Neural cell (in vitro differentiated cells): ENCODE measurements at regions not wholly inside any gene's neighbourhood (a gene's known extent, or its start where the extent isn't known, plus 50 kb on each side); places are given as distances from the start of the nearest gene placed in this dataset.

Experiments used
- H2AFZ ChIP-seq: fragments of 200-600, 300-800 bp; sonication (generic), shearing (Covaris generic); 2 replicates; pipeline ENCODE4 v1.6.0; 2014; ENCODE audit warnings: low read depth, mild to moderate bottlenecking, antibody characterized with exemption, low read length, moderate library complexity
- H3F3A ChIP-seq: fragments of 200-600 bp; shearing (Covaris generic); 2 replicates; pipeline ENCODE4 v1.6.1; 2016; ENCODE audit warnings: mild to moderate bottlenecking, moderate library complexity, mixed read lengths, antibody characterized with exemption, low read length; ENCODE audit not compliant: insufficient read depth, poor library complexity, severe bottlenecking
- H3K27ac ChIP-seq: fragments of 200-600, 300-800 bp; sonication (generic), shearing (Covaris generic); 2 replicates; pipeline ENCODE4 v1.5.1; 2014; ENCODE audit warnings: mild to moderate bottlenecking, low read length, moderate library complexity
- H3K27me3 ChIP-seq: fragments of 300-800, 200-600 bp; sonication (generic), shearing (Covaris generic); 2 replicates; pipeline ENCODE4 v1.6.0; 2014; ENCODE audit warnings: mild to moderate bottlenecking, low read depth, low read length, moderate library complexity; ENCODE audit not compliant: insufficient read depth
- H3K36me3 ChIP-seq: fragments of 300-800, 200-600 bp; sonication (generic), shearing (Covaris generic); 2 replicates; pipeline ENCODE4 v1.5.1; 2014; ENCODE audit warnings: mild to moderate bottlenecking, antibody characterized with exemption, low read length, moderate library complexity; ENCODE audit not compliant: insufficient read depth
- H3K4me2 ChIP-seq: fragments of 300-800, 200-600 bp; sonication (generic), shearing (Covaris generic); 2 replicates; pipeline ENCODE4 v1.6.0; 2014; ENCODE audit warnings: mild to moderate bottlenecking, low read length
- H3K4me3 ChIP-seq: fragments of 300-800, 200-600 bp; sonication (generic), shearing (Covaris generic); 2 replicates; pipeline ENCODE4 v1.5.1; 2014; ENCODE audit warnings: mild to moderate bottlenecking, low read length, moderate library complexity
- H3K79me2 ChIP-seq: fragments of 200-600 bp; shearing (Covaris generic); replicated peaks from 2 replicates; pipeline ENCODE4 v1.6.0; 2014; ENCODE audit warnings: mild to moderate bottlenecking, low read length, moderate library complexity; ENCODE audit not compliant: insufficient read depth
- H3K9ac ChIP-seq: fragments of 300-800, 200-600 bp; sonication (generic), shearing (Covaris generic); 2 replicates; pipeline ENCODE4 v1.6.1; 2016; ENCODE audit warnings: mild to moderate bottlenecking, low read length, mixed read lengths
- H3K9me2 ChIP-seq: fragments of 200-600 bp; shearing (Covaris generic); 2 replicates; pipeline ENCODE4 v1.6.1; 2016; ENCODE audit warnings: mild to moderate bottlenecking, low read length, mixed read lengths; ENCODE audit not compliant: insufficient read depth
- H3K9me3 ChIP-seq: fragments of 200-600, 300-800 bp; sonication (generic), shearing (Covaris generic); 2 replicates; pipeline ENCODE4 v1.6.1; 2016; ENCODE audit warnings: mild to moderate bottlenecking, mixed run types, low read length, moderate library complexity, mixed read lengths
- H4K20me1 ChIP-seq: fragments of 200-600 bp; shearing (Covaris generic); 2 replicates; pipeline ENCODE4 v1.6.1; 2016; ENCODE audit warnings: mild to moderate bottlenecking, mixed run types; ENCODE audit not compliant: insufficient read depth
- CTCF ChIP-seq: fragments of 450-650 bp; IDR thresholded peaks from 2 replicates; pipeline ENCODE4 v1.5.1; 2014; ENCODE audit warnings: antibody characterized with exemption, mild to moderate bottlenecking, moderate library complexity; ENCODE audit not compliant: poor library complexity, severe bottlenecking
- EP300 ChIP-seq: fragments of 450-650 bp; conservative IDR thresholded peaks from 2 replicates; pipeline ENCODE4 v1.6.1; 2014; ENCODE audit warnings: antibody characterized with exemption, mild to moderate bottlenecking, moderate library complexity; ENCODE audit not compliant: poor library complexity, severe bottlenecking
- EZH2 ChIP-seq: fragments of 200-600, 300-800 bp; shearing (Covaris generic), sonication (generic); IDR thresholded peaks from 2 replicates; pipeline ENCODE4 v1.6.1; 2014; ENCODE audit warnings: antibody characterized with exemption, low read length, borderline replicate concordance, mild to moderate bottlenecking; ENCODE audit not compliant: insufficient read depth, poor library complexity, severe bottlenecking
- MXI1 ChIP-seq: fragments of 450-650 bp; conservative IDR thresholded peaks from 2 replicates; pipeline ENCODE4 v1.6.1; 2014; ENCODE audit warnings: antibody characterized with exemption, mild to moderate bottlenecking; ENCODE audit not compliant: poor library complexity, severe bottlenecking
- POLR2AphosphoS5 ChIP-seq: IDR thresholded peaks from 2 replicates; pipeline ENCODE4 v1.6.1; 2012
- RAD21 ChIP-seq: fragments of 450-650 bp; conservative IDR thresholded peaks from 2 replicates; pipeline ENCODE4 v1.6.1; 2014; ENCODE audit warnings: antibody characterized with exemption, mild to moderate bottlenecking, moderate library complexity
- REST ChIP-seq: IDR thresholded peaks from 2 replicates; pipeline ENCODE4 v1.6.1; 2012; ENCODE audit warnings: borderline replicate concordance
- SMC3 ChIP-seq: fragments of 450-650 bp; conservative IDR thresholded peaks from 2 replicates; pipeline ENCODE4 v1.6.1; 2014; ENCODE audit warnings: antibody characterized with exemption, mild to moderate bottlenecking, moderate library complexity; ENCODE audit not compliant: poor library complexity
- TAF1 ChIP-seq: IDR thresholded peaks from 2 replicates; pipeline ENCODE4 v1.6.1; 2012; ENCODE audit warnings: low read depth

DNA sequence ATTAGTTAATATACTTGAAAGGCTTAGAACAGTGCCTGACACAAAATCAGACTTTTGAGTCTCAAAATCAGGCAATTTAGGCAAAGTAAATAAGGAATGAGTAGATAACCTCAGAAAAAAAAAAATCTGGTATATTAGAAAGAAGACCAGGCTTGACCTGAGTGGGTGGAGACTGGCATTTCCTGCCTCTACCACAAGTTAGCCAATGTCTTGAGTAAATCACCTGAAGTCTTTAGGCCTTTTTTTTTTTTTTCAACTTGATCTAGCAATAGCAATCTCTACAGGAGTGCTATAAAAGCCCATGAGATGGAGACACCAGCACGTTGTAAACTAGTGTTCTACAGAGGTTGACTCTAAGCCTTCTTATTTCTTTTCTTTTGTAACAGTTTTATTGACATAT, 104.2 kb upstream of the RASEF start:
- Histone ChIP-seq H2AFZ (no peak overlapping the region), H3K27ac (no peak overlapping the region), H3K79me2 (no peaks in the 10 kb centered on the region), H3K9me2 (no peaks in the 10 kb centered on the region), H3K9ac (no peak overlapping the region), H3K27me3 (no peaks in the 10 kb centered on the region), H4K20me1 (no peaks in the 10 kb centered on the region), H3K4me2 (no peak overlapping the region), H3K4me3 (no peak overlapping the region), H3K36me3 (no peaks in the 10 kb centered on the region), H3F3A (no peaks in the 10 kb centered on the region), H3K9me3 (no peaks in the 10 kb centered on the region)
- TF ChIP-seq MXI1 (no peak), SMC3 (no peak), EP300 (no peak), RAD21 (no peak), REST (no peak), EZH2 (no peak), TAF1 (no peak), CTCF (no peak), POLR2AphosphoS5 (no peak)

GRCh38 chr9:83166372-83166771, 103.4 kb upstream of the RASEF start:
- Histone ChIP-seq H3K9ac (no peak overlapping the region), H3K4me2 (no peak overlapping the region)
- TF ChIP-seq EP300: no peak
- no peak for TF ChIP-seq EZH2
- TF ChIP-seq REST: no peak
- no peak for TF ChIP-seq CTCF
- TF ChIP-seq TAF1: no peak
- TF ChIP-seq RAD21: no peak
- TF ChIP-seq POLR2AphosphoS5: no peak
- no peak for TF ChIP-seq SMC3
- no peak for TF ChIP-seq MXI1

More at GRCh38 chr9:83166372-83166771, 103.4 kb upstream of the RASEF start:
- H3K79me2 ChIP-seq: no peaks in the 10 kb centered on the region
- no peak overlapping the region for H3K4me3 ChIP-seq
- no peaks in the 10 kb centered on the region for H4K20me1 ChIP-seq
- no peaks in the 10 kb centered on the region for H3K27me3 ChIP-seq
- no peaks in the 10 kb centered on the region for H3F3A ChIP-seq
- H2AFZ ChIP-seq: no peak overlapping the region
- H3K36me3 ChIP-seq: no peaks in the 10 kb centered on the region
- H3K27ac ChIP-seq: no peak overlapping the region
- no peaks in the 10 kb centered on the region for H3K9me3 ChIP-seq
- no peaks in the 10 kb centered on the region for H3K9me2 ChIP-seq
